H1 (cell line): ENCODE measurements at regions not wholly inside any gene's neighbourhood (a gene's known extent, or its start where the extent isn't known, plus 50 kb on each side); places are given as distances from the start of the nearest gene placed in this dataset.

ENCODE experiments used
- CTCF ChIA-PET: fragments of 300-600 bp; sonication (Branson Sonifier 250); formaldehyde crosslinking; loops from one replicate; lab custom pipeline; 2021; ENCODE audit not compliant: partially characterized antibody; lab: Charles Lee
- POLR2A ChIA-PET: fragments of 300-600 bp; sonication (Branson Sonifier 250); formaldehyde crosslinking; loops from one replicate; lab custom pipeline; 2021; ENCODE audit warnings: inconsistent platforms; ENCODE audit not compliant: partially characterized antibody; lab: Charles Lee
- DNase-seq, 2 experiments: peaks; one replicate each; pipeline versions ENCODE4 v3.0.0 to v3.0.0-alpha.2; 2010 to 2022; ENCODE audit warnings: low spot score in 2 of 2, low read depth in 1 of 2, mixed read lengths in 1 of 2
- FAIRE-seq: peaks from 2 replicates; lab custom pipeline; 2011; peaks lifted over from hg19 to GRCh38; lab: Jason Lieb, UNC
- H2AFZ ChIP-seq: 2 replicates; pipeline ENCODE4 v1.8.1; 2012; ENCODE audit warnings: low read length, inconsistent platforms
- H2AK5ac ChIP-seq: 2 replicates; pipeline ENCODE4 v1.6.1; 2013; ENCODE audit warnings: low read depth, low read length
- H2BK120ac ChIP-seq: replicated peaks from 2 replicates; pipeline ENCODE3; 2013; ENCODE audit warnings: low read depth, low read length, inconsistent platforms
- H2BK12ac ChIP-seq: 2 replicates; pipeline ENCODE4 v1.6.1; 2013; ENCODE audit warnings: low read depth, low read length
- H2BK15ac ChIP-seq: 2 replicates; pipeline ENCODE4 v1.6.1; 2013; ENCODE audit warnings: low read length
- H2BK20ac ChIP-seq: 2 replicates; pipeline ENCODE4 v1.6.1; 2013; ENCODE audit warnings: low read length
- H2BK5ac ChIP-seq: 2 replicates; pipeline ENCODE4 v1.6.1; 2013; ENCODE audit warnings: low read depth, low read length
- H3K14ac ChIP-seq: 2 replicates; pipeline ENCODE4 v1.6.1; 2013; ENCODE audit warnings: inconsistent platforms; ENCODE audit not compliant: insufficient read length
- H3K18ac ChIP-seq: 2 replicates; pipeline ENCODE4 v1.6.1; 2013; ENCODE audit warnings: low read length; ENCODE audit errors: extremely low read depth
- H3K23ac ChIP-seq: 2 replicates; pipeline ENCODE4 v1.6.1; 2013; ENCODE audit warnings: inconsistent platforms; ENCODE audit not compliant: insufficient read length
- H3K23me2 ChIP-seq: 2 replicates; pipeline ENCODE4 v1.6.1; 2013; ENCODE audit warnings: low read depth, low read length
- H3K27ac ChIP-seq: 2 replicates; pipeline ENCODE4 v1.6.1; 2011; ENCODE audit warnings: low read depth, low read length, inconsistent platforms
- H3K27me3 ChIP-seq, 4 experiments: replicated peaks in 1 of 4; 1 replicate in 1 of 4; 2 replicates in 3 of 4; pipeline versions ENCODE4 v1.6.1 to v1.8.1; 2011 to 2013; ENCODE audit warnings: low read length in 3 of 4, mild to moderate bottlenecking in 3 of 4, inconsistent platforms in 2 of 4, mixed read lengths in 2 of 4, moderate library complexity in 1 of 4; ENCODE audit not compliant: control insufficient read depth in 3 of 4, insufficient read depth in 3 of 4; ENCODE audit errors: extremely low read depth in 1 of 4
- H3K36me3 ChIP-seq, 4 experiments: 2 replicates each; pipeline versions ENCODE4 v1.6.1 to v1.8.1; 2011 to 2013; ENCODE audit warnings: mild to moderate bottlenecking in 4 of 4, low read length in 3 of 4, moderate library complexity in 2 of 4, control low read depth in 1 of 4, inconsistent platforms in 1 of 4; ENCODE audit not compliant: insufficient read depth in 4 of 4, control insufficient read depth in 2 of 4
- H3K4ac ChIP-seq: replicated peaks from 2 replicates; pipeline ENCODE3; 2013; ENCODE audit warnings: low read length, low read depth, mixed read lengths, inconsistent platforms; ENCODE audit not compliant: insufficient read length
- H3K4me1 ChIP-seq, 4 experiments: replicated peaks in 1 of 4; 1 replicate in 1 of 4; 2 replicates in 3 of 4; pipeline versions ENCODE4 v1.6.1 to v1.8.1; 2011 to 2013; ENCODE audit warnings: low read length in 3 of 4, inconsistent platforms in 2 of 4, mixed read lengths in 1 of 4; ENCODE audit not compliant: insufficient read depth in 4 of 4, control insufficient read depth in 3 of 4
- H3K4me2 ChIP-seq, 2 experiments: 2 replicates each; pipeline versions ENCODE4 v1.6.1 to v1.8.1; 2011 to 2013; ENCODE audit warnings: low read depth in 2 of 2, low read length in 2 of 2, control low read depth in 1 of 2, inconsistent platforms in 1 of 2, mild to moderate bottlenecking in 1 of 2; ENCODE audit not compliant: insufficient read depth in 1 of 2
- H3K4me3 ChIP-seq, 4 experiments: fragments of 200-600, 300-600 bp in 1 of 4; sonication (generic), shearing (Covaris generic), sonication (Bioruptor Twin) in 1 of 4; 2 replicates each; pipeline versions ENCODE4 v1.5.1 to v1.8.1; 2011 to 2016; ENCODE audit warnings: low read length in 4 of 4, low read depth in 3 of 4, control low read depth in 2 of 4, inconsistent platforms in 2 of 4, mild to moderate bottlenecking in 2 of 4, mixed read lengths in 1 of 4, moderate library complexity in 1 of 4; ENCODE audit not compliant: insufficient read depth in 2 of 4; ENCODE audit errors: extremely low read depth in 1 of 4
- H3K56ac ChIP-seq: replicated peaks from 2 replicates; pipeline ENCODE3; 2013; ENCODE audit warnings: low read depth, mild to moderate bottlenecking, mixed read lengths, low read length, inconsistent platforms; ENCODE audit not compliant: insufficient read length
- H3K79me1 ChIP-seq: 2 replicates; pipeline ENCODE4 v1.6.1; 2013; ENCODE audit warnings: low read depth, low read length, control low read depth
- H3K79me2 ChIP-seq, 2 experiments: 2 replicates each; pipeline versions ENCODE4 v1.6.1 to v1.8.1; 2012 to 2013; ENCODE audit warnings: low read length in 2 of 2, mild to moderate bottlenecking in 2 of 2, inconsistent platforms in 1 of 2; ENCODE audit not compliant: insufficient read depth in 2 of 2, control insufficient read depth in 1 of 2
- H3K9ac ChIP-seq, 4 experiments: replicated peaks in 1 of 4; 1 replicate in 1 of 4; 2 replicates in 3 of 4; pipeline versions ENCODE4 v1.6.1 to v1.8.1; 2011 to 2013; ENCODE audit warnings: low read depth in 3 of 4, low read length in 3 of 4, control low read depth in 2 of 4, mild to moderate bottlenecking in 2 of 4, moderate library complexity in 2 of 4, inconsistent platforms in 1 of 4; ENCODE audit errors: extremely low read depth in 1 of 4
- H3K9me3 ChIP-seq, 2 experiments: 2 replicates each; pipeline versions ENCODE4 v1.6.1 to v1.8.1; 2012 to 2013; ENCODE audit warnings: mild to moderate bottlenecking in 2 of 2, moderate library complexity in 2 of 2, control low read depth in 1 of 2, inconsistent platforms in 1 of 2, low read depth in 1 of 2, low read length in 1 of 2, mixed read lengths in 1 of 2; ENCODE audit not compliant: insufficient read depth in 2 of 2
- H4K20me1 ChIP-seq, 2 experiments: replicated peaks in 1 of 2; 2 replicates each; pipeline versions ENCODE3 to v1.8.1; 2011 to 2013; ENCODE audit warnings: inconsistent platforms in 2 of 2, low read length in 2 of 2, mild to moderate bottlenecking in 1 of 2; ENCODE audit not compliant: insufficient read depth in 2 of 2, control insufficient read depth in 1 of 2
- H4K5ac ChIP-seq: 2 replicates; pipeline ENCODE4 v1.6.1; 2013; ENCODE audit warnings: low read length, low read depth, mixed read lengths, inconsistent platforms; ENCODE audit not compliant: insufficient read length
- H4K8ac ChIP-seq: 2 replicates; pipeline ENCODE4 v1.8.0; 2013; ENCODE audit warnings: mild to moderate bottlenecking, moderate library complexity, low read length, inconsistent platforms; ENCODE audit not compliant: insufficient read depth; ENCODE audit errors: extremely low read depth
- H4K91ac ChIP-seq: replicated peaks from 2 replicates; pipeline ENCODE3; 2013; ENCODE audit warnings: low read length, mixed read lengths, inconsistent platforms; ENCODE audit not compliant: insufficient read length
- SIRT6 ChIP-seq: IDR thresholded peaks from one replicate; pipeline ENCODE4 v1.7.1; 2012; ENCODE audit warnings: low read length, inconsistent platforms
- WGBS, 2 experiments: shearing (Covaris generic) in 1 of 2; methylation state at CpG; one replicate each; pipeline versions ENCODE4 v1.1.6 to v1.1.7; 2013 to 2015; ENCODE audit warnings: low lambda C conversion rate in 2 of 2, mixed read lengths in 2 of 2, inconsistent platforms in 1 of 2, low coverage in 1 of 2, missing lambda C conversion rate in 1 of 2; ENCODE audit not compliant: insufficient replicate concordance in 2 of 2, insufficient coverage in 1 of 2, insufficient read length in 1 of 2; ENCODE audit errors: extremely low coverage in 1 of 2, missing lambda C conversion rate in 1 of 2; 5-methylcytosine and 5-hydroxymethylcytosine counted together

DNA sequence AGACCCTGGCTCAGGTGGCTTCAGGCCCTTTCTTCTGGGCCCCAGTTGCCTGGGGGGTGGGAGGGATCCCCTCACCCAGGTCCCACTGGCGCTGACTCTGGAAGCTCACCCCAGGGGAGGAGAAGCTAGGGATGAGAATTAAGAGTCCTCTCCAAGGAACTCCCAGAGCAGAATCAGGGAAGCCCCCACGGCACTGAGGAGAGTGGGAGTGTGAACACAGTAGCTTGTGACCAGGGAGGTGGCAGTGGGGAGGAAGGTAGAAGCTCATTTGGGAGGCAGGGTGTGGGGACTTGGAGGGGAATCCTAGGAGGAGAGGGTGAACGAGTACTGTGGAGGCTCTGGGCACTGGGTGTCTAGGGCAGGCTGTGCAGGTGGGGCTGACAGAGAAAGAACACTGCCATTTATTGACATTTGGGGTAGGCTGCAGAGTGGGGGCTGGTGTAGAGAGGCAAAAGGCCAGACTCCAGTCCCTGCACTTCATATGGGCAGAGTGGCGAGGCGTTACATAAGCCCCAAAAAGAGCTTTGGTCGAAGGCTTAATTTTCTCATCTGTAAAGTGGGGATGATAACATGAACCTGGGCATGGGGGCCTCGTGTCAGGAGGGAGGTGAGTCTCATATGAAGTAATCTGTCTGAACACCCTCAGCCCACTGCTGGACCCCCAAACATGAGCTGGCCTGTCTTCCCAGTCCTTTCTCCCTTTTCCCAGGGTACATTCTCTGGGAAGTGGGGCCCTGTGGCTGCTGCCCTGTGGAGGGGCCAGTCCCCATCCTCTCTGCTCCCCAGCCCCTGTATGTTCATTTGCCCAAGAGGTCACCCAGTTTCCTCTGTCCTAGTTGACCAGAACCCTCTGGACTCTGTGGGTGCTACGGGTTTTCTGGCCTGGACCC, 80.5 kb downstream of the VEGFA start:
- Histone ChIP-seq H3K4me1 (peaks cover 0 to 3% (median 1%) of the 10 kb centered on the region in 4 experiments; a peak in 2 of 7 replicates), H3K4ac (no peak overlapping the region), H2BK5ac (no peak overlapping the region), H3K23ac (no peak overlapping the region), H3K56ac (no peak overlapping the region), H3K79me2 (no peaks in the 10 kb centered on the region), H2BK20ac (no peak overlapping the region), H4K91ac (peak overlapping the region; percentile 34), H3K14ac (no peak overlapping the region), H2AK5ac (no peak overlapping the region), H3K4me3 (no peak overlapping the region), H3K4me2 (no peak overlapping the region), H3K18ac (no peak overlapping the region), H2BK120ac (no peak overlapping the region), H3K36me3 (no peaks in the 10 kb centered on the region), H3K27me3 (no peaks in the 10 kb centered on the region), H3K27ac (no peak overlapping the region; the same call in 1 of the 2 replicates), H2BK15ac (no peak overlapping the region), H3K79me1 (peaks cover 2% of the 10 kb centered on the region; the same call in 1 of the 2 replicates)
- no peak for DNase-seq
- 87% methylated on average over 8 of the region's 8 CpGs; no CpG with 5 or more reads in 1 of the 2 experiments for WGBS, 2 experiments
- no peak for FAIRE-seq
- no peak for TF ChIP-seq SIRT6
- TF ChIP-seq, all 59 proteins: peak for 0
- Histone ChIP-seq H3K9me3 (no peaks in the 10 kb centered on the region), H3K23me2 (no peaks in the 10 kb centered on the region), H2BK12ac (no peak overlapping the region), H2AFZ (no peak overlapping the region), H4K5ac (no peak overlapping the region), H3K9ac (no peak overlapping the region), H4K8ac (peak overlapping the region; percentile 53; the same call in 1 of the 2 replicates), H4K20me1 (no peaks in the 10 kb centered on the region)
- ChIA-PET POLR2A (no interaction called here), CTCF (interaction anchor here (0.6 to 8.0 kb wide), 14 partner anchors 7 to 155 kb away, joined by 3 to 51 read pairs (median 4); no protein-coding TSS in a partner anchor)
